Activated CD4-positive, CD25-positive, alpha-beta regulatory T cell treated with anti-CD3 and anti-CD28 coated beads, Interleukin-2, amount 50 U/mL, for 24 hours (primary cell): ENCODE measurements at regions not wholly inside any gene's neighbourhood (a gene's known extent, or its start where the extent isn't known, plus 50 kb on each side); places are given as distances from the start of the nearest gene placed in this dataset.
"Not testable (repeated sequence)": the region's sequence is repeated elsewhere in the genome, so short reads cannot be mapped to it uniquely, and the experiment has no call there.

ENCODE experiments used
- ATAC-seq, 2 donors: fragments of 150-1000 bp; cut with Tn5 transposase; one replicate each; pipeline ENCODE4 v1.10.0; 2021; ENCODE audit warnings: mild to moderate bottlenecking in 1 of 2, moderate library complexity in 1 of 2

DNA sequence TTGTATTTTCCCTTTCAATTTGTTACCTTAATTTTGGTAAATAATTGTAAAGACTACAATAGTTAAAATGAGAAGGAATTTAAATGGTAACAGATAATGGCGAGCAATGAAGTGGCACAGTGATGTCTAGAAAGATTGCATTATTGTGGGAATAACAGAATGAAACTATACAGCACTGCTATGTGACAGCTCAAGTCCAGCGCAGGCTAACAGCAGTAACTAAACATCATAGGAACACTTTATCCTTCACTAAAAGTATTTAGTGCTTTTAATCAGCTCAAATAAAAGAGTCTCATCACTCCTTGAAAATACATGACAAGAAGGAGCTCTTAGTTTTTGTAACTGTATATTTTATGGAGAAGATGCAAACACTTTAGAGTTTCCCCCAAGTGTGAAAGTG lies 190.8 kb downstream of the TENT5A start:
- ATAC-seq, result no peak

DNA sequence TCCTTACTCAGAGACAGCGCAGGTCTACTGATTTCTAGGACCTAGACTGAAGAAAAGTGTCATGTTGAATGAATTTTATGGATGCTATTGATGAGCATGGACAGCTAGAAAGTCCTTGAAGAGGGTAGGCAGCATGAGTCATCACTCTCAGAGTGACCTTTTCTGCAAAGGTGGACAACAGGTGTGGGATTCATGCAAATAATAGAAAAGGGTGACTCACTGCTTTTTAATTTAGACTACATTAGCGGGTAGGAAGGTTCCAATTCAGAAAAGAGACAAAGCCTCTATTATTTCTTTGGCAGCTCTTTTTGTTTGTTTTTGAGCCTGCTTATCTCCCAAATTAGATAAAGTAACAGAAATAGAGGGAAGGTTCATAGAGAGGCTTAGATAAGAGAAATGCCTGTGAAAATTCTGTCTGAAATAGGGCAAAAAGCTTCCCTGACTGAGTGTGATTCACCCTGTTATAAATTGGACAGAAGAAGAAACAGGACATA lies 191.4 kb downstream of the TENT5A start:
- no peak for ATAC-seq

DNA sequence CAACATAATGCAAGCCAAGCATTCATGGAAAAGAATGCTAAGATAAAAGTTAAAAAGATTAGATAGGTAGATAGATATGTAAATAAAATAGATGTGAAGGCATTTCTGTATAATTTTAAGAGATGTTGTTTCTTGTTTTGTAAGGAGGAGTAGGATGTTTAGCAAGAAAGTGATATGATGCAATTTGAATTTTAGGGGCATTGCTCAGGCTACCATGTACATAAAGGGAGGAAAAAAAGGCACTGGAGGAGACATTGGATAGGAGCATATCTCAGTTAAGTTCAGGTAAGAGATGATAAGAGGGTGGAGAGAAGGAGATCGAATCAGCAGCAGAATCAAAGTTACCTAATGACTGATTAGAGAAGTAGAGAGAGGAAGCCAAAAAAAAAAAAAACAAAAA lies 194.7 kb downstream of the TENT5A start:
- ATAC-seq, result no peak

DNA sequence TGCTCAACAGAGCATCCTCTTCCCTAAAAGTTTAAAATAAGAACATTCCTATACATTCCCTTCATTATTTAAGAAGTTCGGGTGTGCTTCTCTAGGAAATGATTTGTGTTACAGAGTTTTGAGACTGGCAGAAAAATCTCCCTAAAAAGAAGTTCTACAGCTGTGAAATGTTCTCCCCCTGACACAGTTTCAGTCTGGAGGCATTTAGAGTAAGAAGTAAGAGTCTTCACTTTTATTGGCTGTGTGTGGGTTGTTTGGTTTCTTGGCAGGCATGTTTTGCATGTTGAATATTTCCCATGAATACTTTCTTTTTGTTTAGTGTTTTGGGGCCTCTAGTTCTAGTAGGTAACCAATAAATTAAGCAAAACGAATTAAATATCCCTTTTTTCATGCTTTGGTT lies 195.9 kb downstream of the TENT5A start:
- no peak for ATAC-seq

DNA sequence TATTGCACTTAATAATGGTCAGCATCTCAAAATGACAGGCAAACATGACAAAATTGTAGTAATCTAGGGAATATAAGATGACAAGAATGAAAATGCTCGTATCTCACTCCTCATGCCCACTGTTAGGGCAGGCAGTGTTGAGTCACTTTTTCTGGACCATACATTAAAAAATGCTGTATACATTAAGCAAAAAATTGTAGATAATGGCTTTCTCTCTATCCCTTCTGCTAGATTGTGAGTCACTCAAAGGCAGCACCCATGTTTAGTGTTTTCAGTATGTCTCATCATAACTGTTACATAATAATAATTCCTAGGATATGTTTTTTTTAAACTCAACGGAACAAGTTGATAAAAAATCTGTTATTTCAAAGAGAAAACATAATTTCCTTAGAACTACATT lies 199.3 kb downstream of the TENT5A start:
- ATAC-seq, result no peak

DNA sequence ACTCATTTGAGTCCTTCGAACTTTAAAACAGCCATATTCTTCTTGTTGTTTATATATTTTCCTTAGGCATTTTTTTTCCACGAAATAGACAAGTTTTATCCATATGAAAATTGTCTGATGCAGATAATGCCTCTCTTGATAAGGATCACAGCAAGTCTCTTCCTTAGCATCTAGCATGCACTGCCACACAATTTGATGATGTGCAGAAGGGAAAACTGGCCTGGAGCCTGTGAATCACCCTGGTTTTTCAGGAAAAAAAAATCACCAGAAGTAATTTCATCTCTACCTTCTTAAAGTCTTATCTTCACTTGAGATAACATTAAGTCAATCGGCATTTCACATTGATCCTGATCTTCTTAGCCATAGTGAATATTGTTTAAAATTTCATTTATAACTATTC lies 199.8 kb downstream of the TENT5A start:
- ATAC-seq, result no peak

DNA sequence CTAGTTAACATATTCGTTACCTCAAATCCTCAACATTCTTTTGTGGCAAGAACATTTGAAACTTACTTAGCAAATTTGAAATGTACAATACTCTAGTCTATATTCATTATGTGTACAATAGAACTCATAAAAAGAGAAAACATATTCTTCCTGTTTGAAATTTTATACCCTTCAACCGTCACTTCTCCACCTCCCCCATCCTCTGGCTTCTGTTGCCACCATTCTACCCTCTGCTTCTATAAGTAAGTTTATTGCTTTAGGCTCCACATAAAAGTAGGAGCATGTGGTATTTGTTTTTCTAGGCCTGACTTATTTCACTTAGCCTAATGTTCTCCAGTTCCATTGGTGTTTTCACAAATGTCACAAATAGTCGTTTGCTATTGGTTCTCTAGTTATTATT lies 205.3 kb downstream of the TENT5A start:
- no peak for ATAC-seq

DNA sequence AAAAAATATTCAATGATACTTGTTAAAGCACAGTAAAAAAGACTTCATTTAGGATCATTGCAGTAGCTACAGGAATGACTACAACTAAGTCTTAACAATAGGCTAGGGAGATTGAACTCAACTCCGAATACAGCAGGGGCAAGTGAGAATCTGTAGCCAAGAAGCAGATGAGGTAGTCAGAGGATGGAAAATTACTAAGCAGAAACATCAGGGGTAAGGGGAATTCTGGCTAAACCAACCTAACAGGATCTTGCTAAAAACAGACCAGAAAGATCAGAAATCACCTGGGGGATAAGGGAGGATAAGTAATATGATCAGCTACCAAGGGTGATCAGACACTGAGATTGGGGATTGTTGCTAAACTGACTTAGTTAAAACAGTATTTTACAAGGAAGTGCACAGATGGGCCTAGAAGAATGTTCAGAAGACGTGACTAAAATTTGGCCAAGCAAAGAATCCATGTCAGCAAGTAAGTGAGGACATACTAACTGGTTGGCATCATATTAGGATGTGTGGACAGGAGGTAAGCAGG lies 217.5 kb downstream of the TENT5A start:
- ATAC-seq, result no peak

DNA sequence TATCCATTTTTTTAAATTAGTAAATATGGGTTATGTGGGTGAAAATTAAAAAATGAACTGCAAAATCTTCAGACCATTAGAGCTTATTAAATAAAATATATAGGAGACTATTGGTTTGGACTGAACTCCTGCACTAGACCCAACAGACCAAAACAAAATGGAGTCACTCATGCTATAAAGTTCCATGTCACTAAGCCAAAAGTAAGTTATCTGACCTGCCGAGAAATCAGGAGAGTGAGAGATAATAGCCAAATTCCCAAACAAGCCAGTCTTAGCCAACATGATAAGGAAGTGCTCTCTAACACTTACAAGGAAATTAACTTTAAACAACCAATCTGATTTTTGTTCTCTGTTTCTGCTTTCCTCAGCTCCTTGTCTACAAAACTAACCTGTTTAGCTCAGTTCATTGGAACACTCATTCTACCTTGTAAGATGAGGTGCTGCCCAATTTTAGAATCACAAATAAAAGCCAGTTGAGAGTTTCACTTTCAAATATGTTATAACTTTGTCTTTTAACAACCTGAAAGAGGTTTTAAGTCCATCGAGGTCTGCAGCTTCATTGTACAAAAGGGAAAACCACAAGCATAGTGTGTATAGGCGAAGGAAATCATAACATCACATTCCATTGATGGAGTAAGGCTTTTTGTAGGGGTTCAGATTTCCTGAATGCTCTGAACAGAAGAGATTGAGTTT lies 220.5 kb downstream of the TENT5A start:
- ATAC-seq, result no peak

DNA sequence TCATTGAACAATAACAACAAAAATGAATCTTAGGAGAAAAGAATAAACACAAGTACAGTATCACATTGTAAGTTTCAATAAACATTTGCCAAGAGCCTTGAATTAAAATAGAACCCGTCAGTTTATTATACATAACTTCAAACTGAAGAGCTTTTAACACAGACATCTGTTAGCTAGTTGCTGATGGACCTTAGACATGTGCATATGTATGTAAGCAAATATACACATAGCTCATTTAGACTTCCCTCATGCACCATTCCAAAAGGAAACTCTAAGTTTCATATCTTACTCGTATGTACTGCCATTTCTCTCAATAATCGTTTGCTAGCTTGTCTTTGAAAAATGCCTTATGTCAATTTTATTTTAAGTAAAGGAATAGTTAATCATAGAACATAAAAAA lies 235.0 kb downstream of the TENT5A start:
- ATAC-seq, result no peak

DNA sequence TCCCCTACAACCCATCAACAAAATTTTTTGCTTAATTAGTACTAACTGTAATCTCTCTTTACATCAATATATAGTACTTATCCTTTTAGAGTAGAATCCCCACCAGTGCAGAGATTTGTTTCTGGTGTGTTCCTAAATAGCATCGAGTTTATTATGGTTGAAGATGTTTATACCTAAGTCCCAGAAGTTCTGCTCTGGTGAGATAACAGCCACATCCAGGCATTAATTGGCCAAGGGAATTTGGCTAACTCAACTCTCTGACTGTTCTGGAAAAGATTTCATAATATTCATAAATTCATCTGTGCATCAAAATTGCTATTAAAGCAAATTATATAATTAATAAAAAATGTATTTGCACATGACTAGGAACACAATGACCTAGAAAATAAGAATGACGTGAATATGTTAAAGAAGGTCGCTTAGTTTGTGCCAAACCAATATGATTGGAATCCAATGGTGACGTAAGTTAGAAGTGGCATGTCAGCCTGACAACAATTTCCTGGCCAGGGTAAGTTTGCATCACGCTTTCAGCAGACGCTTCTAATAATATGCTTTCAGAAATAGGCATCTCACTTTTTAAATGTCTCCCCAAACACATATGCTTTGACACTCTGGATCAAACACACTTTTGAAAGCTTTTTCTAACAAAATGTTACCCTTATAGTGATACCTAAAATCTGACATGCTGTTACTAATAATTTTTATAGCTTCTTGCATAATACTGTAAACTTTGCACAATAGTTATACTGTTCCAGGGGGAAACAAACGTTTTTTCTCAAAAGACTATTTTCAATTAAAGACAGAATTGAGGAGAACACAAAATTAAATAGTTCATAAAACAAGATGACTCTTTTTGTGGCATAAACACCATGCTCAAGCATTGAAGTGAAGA lies 236.7 kb downstream of the TENT5A start:
- ATAC-seq, result no peak

DNA sequence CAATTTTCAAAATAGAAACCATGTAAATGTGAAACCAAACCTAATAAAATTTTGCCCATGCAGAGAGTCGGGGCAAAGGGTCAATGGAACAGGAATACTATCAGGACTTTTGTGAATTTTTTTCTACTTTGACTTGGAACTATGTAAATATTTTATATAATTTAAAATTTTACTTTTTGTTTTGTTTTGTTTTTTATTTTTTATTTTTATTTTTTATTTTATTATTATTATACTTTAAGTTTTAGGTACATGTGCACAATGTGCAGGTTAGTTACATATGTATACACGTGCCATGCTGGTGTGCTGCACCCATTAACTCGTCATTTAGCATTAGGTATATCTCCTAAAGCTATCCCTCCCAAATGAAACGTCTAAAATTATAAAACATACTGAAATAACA lies 238.3 kb downstream of the TENT5A start:
- ATAC-seq, result not testable (repeated sequence)

DNA sequence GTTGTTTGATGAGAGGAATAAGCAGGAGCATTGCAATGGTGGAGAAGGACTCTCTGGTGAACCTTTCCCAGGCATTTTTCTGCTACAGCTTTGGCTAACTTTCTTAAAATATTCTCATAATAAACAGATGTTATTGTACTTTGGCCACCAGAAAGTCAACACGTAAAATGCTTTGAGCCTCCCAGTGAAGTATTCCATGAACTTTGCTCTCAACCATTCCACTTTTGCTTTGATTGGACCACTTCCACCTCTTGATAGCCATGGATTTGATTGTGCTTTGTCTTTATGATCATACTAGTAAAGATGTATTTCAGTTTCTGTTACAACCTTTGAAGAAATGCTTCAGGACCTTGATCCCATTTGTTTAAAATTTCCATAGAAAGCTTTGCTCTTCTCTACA lies 241.1 kb downstream of the TENT5A start:
- no peak for ATAC-seq

DNA sequence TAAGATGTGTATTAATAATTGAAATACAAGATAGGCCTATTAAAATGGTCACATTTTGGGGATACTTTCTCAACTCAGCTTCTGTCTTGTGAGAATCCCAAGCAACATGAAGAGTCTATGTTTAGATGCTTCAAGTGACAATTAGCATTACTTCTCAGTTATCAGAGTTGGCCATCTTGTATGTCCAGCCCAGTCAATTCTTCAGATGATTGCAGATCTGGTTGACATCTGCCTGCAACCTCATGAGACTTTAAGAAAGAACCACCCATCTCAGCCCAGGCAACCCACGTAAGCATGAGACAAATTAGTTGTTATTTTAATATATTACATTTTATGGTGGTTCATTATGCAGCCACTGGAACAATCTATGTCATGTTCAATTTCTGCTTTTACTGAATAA lies 256.5 kb downstream of the TENT5A start:
- ATAC-seq, result no peak

DNA sequence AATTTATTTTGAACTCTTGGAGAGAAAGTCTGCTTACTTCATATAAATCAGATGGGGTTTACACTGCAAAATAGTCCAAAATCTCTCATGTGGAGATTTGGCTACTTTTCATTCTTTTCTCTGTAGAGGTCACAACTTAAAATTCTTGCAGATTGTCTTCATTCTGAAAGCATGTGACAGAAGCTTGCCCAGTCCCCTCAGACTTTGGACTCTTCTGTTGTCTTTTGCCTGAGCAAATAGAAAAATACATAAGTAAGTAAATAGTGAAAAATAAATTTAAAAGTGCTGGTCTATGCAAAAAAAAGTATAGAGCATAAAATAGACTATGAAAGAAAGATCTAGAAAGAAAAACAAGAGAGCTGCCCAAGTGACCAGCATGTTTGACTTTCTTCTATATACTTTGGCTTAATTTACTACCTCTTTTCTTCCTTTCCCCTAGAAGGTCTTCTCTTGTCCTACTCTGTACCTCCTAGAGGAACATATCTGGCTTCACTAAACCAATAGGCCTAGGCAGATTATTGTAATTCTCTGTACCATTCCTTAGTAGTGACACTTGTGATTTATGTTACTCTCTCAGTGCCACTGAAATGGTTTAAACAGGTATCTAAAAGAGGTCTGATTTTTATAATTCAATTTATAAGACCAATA lies 260.9 kb downstream of the TENT5A start:
- no peak for ATAC-seq

DNA sequence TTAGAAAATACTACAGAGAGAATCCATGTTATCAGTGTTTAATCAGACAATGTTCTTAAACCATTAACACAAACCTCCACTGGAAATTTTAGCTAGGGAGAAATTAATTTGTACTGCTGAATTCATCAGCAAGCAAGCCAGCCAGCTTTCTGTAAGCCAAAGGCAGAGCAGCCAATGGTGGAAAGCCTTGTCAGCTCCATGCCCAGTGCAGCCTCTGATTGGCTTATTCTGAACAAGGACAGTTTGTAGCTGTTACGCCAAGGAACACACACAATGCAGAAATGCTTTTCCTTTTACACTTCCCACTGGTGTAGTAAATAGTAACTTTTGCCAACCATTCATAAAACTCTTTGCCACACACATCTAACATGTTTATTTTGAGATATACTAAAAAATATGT lies 265.0 kb downstream of the TENT5A start:
- no peak for ATAC-seq

DNA sequence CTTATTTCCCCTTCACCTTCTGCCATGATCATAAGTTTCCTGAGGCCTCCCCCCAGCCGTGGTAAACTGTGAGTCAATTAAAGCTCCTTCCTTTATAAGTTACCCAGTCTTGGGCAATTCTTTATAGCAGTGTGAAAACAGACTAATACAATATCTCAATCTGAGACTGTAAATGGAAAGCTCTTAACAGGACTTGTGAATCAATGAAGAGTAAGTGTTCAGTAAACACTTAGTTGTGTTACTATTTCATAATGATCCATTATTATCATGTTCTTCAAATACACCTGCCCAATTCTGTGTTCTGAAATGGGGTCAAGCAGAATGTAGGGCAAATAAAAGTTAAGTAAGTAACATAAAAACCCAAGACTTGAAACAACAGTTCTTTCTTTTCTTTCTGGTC lies 266.2 kb downstream of the TENT5A start:
- no peak for ATAC-seq

DNA sequence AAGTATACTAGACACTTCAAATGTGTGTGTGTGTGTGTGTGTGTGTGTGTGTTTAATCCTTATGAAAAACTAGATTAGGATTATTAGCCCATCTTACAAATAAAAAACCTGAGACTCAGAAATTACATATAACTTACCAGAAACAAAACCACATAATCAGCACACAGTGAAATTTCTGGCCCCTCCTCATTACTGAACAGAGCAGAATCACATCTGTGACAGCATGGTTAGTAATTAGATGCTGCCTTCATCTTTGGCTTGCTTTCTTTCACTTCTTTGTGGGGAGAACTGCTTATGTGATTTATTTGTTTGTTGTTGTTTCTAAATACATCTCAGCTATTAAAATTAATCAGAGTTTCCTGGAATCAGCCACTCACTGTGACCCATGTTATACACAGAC lies 267.1 kb downstream of the TENT5A start:
- ATAC-seq, result no peak

DNA sequence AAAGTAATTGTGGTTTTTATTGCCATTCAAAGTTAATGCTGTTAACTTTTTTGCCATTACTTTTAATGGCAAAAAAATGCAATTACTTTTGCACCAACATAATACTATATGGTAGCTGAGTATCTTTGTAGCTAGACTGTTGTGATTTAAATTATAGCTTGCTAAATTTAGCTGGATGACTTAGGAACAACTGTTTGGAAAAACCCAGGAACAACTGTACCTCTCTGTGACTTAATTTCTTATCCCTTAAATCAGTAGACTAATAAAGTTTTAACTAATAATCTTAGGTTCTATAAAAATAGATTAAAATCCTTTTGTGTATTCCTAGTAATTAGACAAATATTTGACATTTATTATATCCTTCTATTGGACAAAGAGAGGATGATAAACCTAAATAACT lies 268.2 kb downstream of the TENT5A start:
- no peak for ATAC-seq

DNA sequence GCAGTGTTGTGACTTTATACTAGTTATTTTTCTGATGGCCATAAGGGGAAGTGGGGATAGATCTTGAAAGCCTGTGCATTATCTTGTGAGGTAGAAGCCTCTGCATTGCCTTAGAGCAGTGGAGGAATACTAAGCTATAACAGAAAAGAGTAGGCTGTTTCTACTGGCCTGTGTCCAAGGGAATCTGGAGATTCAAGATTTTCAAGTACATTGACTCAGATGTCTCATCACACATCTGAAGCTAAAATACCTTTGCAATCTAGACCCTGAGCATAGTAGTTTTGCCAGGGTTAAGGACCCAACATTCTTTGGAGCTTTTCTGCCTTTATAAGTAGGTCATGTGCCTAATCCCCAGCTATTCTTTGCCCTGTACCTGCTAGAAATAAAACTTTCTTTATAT lies 272.3 kb downstream of the TENT5A start:
- no peak for ATAC-seq

DNA sequence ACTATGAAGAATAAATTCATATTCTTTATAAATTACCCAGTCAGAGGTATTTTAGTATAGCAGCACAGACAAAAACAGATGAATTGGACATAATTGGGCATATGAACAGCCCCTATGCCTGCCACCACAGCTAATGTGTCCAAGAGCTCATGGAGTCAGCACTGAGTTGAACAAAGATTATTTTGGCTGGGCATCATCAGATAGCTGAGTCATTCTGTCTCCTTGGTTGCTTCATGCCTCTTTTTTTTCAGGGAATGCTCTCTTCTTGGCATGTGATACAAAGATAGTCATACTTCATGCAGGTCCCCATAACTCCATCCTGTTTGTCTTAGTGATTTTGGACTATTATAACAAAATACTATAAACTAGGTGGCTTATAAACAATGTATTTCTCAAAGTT lies 275.6 kb downstream of the TENT5A start:
- ATAC-seq, result no peak

DNA sequence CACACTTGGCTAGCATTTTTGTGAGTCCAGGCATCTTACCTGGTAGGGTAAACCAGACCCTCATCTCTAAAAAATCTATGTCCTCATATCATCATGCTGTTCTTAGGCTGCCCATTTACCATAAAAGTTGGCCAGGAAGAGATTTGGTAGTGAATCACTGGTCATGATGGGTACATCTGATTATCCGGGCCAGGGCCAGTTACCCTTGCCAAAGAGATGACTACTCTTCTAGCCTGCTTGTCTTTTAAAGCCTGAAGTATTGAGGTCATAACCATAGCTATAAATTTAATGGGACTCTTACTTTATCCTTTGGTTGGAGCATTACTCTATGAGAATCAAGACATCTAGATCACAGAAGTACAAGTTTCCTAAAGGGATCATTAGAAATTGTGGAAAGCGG lies 276.8 kb downstream of the TENT5A start:
- no peak for ATAC-seq

DNA sequence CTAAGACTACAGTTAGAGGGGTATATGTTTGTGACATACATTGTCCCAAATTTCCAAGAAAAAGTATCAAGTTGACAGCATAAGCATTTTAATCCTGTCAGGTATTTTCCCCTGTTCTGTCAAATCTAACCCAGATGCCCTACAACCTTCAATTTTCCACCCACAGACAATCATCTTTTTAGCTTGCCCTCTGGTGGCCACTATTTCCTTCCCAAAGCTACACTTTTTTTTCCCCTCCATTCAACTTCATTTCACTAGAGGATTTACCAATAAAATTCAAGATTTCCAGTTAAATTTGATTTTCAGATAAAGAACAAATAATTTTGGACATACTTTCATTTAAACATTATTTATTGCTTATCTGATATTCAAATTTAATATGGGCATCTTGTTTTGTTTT lies 286.6 kb downstream of the TENT5A start:
- no peak for ATAC-seq

DNA sequence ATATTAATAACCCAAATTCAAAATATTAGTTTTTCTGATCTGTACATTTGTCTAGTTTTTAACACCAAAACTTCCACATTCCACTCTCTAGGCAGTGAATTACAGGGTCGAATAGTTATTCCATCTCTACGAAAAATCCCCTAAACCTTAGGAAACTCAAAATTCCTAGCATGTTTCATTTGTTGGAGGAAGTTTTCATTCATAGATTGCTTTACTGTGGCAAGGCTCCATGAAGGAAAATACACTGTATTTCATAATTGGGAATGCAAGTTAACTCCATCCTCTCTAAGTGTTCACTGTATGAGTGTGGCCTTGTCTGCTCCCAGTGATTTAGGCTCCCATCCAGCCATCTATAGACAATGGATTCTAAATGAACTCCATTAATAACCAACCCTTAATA lies 296.1 kb downstream of the TENT5A start:
- ATAC-seq, result no peak
